ENCODE measurements at regions not wholly inside any gene's neighbourhood (a gene's known extent, or its start where the extent isn't known, plus 50 kb on each side); places are given as distances from the start of the nearest gene placed in this dataset.

- TF ChIP-seq, protein P1, sequence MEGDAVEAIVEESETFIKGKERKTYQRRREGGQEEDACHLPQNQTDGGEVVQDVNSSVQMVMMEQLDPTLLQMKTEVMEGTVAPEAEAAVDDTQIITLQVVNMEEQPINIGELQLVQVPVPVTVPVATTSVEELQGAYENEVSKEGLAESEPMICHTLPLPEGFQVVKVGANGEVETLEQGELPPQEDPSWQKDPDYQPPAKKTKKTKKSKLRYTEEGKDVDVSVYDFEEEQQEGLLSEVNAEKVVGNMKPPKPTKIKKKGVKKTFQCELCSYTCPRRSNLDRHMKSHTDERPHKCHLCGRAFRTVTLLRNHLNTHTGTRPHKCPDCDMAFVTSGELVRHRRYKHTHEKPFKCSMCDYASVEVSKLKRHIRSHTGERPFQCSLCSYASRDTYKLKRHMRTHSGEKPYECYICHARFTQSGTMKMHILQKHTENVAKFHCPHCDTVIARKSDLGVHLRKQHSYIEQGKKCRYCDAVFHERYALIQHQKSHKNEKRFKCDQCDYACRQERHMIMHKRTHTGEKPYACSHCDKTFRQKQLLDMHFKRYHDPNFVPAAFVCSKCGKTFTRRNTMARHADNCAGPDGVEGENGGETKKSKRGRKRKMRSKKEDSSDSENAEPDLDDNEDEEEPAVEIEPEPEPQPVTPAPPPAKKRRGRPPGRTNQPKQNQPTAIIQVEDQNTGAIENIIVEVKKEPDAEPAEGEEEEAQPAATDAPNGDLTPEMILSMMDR (IDR thresholded peaks at IDR 0.05), result no peak
- TF ChIP-seq EP300 (IDR thresholded peaks at IDR 0.05; ENCODE audit: borderline replicate concordance in 1 of 2, low read depth in 1 of 2, low read length in 1 of 2), result no peak
- TF ChIP-seq NFIC (IDR thresholded peaks at IDR 0.05; ENCODE audit: borderline replicate concordance), result no peak
- TF ChIP-seq SMC3 (IDR thresholded peaks at IDR 0.05; ENCODE audit: low read depth, low read length), result no peak
- no peak for TF ChIP-seq TAF1 (IDR thresholded peaks at IDR 0.05; ENCODE audit: borderline replicate concordance, low read depth, low read length)
- no peak for TF ChIP-seq TCF12 (IDR thresholded peaks at IDR 0.05)
- TF ChIP-seq EZH2phosphoT487 (IDR thresholded peaks at IDR 0.05; ENCODE audit: borderline replicate concordance, low read depth), result no peak
- TF ChIP-seq USF1 (IDR thresholded peaks at IDR 0.05; ENCODE audit: borderline replicate concordance, low read depth), result no peak
- TF ChIP-seq, protein P2, sequence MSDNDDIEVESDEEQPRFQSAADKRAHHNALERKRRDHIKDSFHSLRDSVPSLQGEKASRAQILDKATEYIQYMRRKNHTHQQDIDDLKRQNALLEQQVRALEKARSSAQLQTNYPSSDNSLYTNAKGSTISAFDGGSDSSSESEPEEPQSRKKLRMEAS (IDR thresholded peaks at IDR 0.05; ENCODE audit: low read depth), result no peak
- TF ChIP-seq POLR2AphosphoS5 (IDR thresholded peaks at IDR 0.05; ENCODE audit: low read depth, low read length), result no peak
- no peak for TF ChIP-seq USF2 (IDR thresholded peaks at IDR 0.05; ENCODE audit: borderline replicate concordance, low read depth, low read length)
- TF ChIP-seq, protein P3, sequence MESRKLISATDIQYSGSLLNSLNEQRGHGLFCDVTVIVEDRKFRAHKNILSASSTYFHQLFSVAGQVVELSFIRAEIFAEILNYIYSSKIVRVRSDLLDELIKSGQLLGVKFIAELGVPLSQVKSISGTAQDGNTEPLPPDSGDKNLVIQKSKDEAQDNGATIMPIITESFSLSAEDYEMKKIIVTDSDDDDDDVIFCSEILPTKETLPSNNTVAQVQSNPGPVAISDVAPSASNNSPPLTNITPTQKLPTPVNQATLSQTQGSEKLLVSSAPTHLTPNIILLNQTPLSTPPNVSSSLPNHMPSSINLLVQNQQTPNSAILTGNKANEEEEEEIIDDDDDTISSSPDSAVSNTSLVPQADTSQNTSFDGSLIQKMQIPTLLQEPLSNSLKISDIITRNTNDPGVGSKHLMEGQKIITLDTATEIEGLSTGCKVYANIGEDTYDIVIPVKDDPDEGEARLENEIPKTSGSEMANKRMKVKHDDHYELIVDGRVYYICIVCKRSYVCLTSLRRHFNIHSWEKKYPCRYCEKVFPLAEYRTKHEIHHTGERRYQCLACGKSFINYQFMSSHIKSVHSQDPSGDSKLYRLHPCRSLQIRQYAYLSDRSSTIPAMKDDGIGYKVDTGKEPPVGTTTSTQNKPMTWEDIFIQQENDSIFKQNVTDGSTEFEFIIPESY (IDR thresholded peaks at IDR 0.05; ENCODE audit: borderline replicate concordance, low read depth), result no peak
- no peak for TF ChIP-seq TEAD4 (IDR thresholded peaks at IDR 0.05; ENCODE audit: borderline replicate concordance, insufficient read depth)
- TF ChIP-seq RFX5 (IDR thresholded peaks at IDR 0.05; ENCODE audit: low read length), result no peak
Observed at GRCh38 chr15:94991718-94992117, 760.4 kb downstream of the MCTP2 start.
